ENCODE measurements at regions not wholly inside any gene's neighbourhood (a gene's known extent, or its start where the extent isn't known, plus 50 kb on each side); places are given as distances from the start of the nearest gene placed in this dataset.
"Not testable (repeated sequence)": the region's sequence is repeated elsewhere in the genome, so short reads cannot be mapped to it uniquely, and the experiment has no call there.

- no peak for FAIRE-seq
Measured at GRCh38 chr4:169934794-169935429, 91.3 kb downstream of the MFAP3L start.

- no peak for FAIRE-seq
Measured at GRCh38 chr4:169933531-169933930, 92.7 kb downstream of the MFAP3L start.

GRCh38 chr4:169931964-169932363, 94.2 kb downstream of the MFAP3L start:
- no peak for FAIRE-seq

GRCh38 chr4:169930755-169931154, 95.4 kb downstream of the MFAP3L start:
- FAIRE-seq = not testable (repeated sequence)

- FAIRE-seq = no peak
Measured at GRCh38 chr4:169927280-169927679, 98.9 kb downstream of the MFAP3L start.

- no peak for FAIRE-seq
Measured at GRCh38 chr4:169925678-169926077, 100.5 kb downstream of the MFAP3L start.

- FAIRE-seq = no peak
Measured at GRCh38 chr4:169922632-169923276, 103.4 kb downstream of the MFAP3L start.

GRCh38 chr4:169921732-169922131, 104.5 kb downstream of the MFAP3L start:
- no peak for FAIRE-seq

GRCh38 chr4:169921237-169921636, 105.0 kb downstream of the MFAP3L start:
- FAIRE-seq = no peak

GRCh38 chr4:169919194-169920124, 106.7 kb downstream of the MFAP3L start:
- not testable (repeated sequence) for FAIRE-seq

GRCh38 chr4:169915545-169915944, 110.7 kb downstream of the MFAP3L start:
- FAIRE-seq = no peak

GRCh38 chr4:169914866-169915265, 111.3 kb downstream of the MFAP3L start:
- no peak for FAIRE-seq

GRCh38 chr4:169912996-169913395, 113.2 kb downstream of the MFAP3L start:
- no peak for FAIRE-seq

GRCh38 chr4:169909897-169910296, 116.3 kb downstream of the MFAP3L start:
- FAIRE-seq = no peak

GRCh38 chr4:169909479-169909878, 116.7 kb downstream of the MFAP3L start:
- FAIRE-seq = no peak

GRCh38 chr4:169907705-169908104, 118.5 kb downstream of the MFAP3L start:
- FAIRE-seq = no peak

GRCh38 chr4:169906821-169907220, 119.4 kb downstream of the MFAP3L start:
- FAIRE-seq = no peak

- FAIRE-seq = no peak
Measured at GRCh38 chr4:169906104-169906503, 120.1 kb downstream of the MFAP3L start.

GRCh38 chr4:169902658-169903345, 123.4 kb downstream of the MFAP3L start:
- FAIRE-seq = no peak

GRCh38 chr4:169900241-169900845, 125.9 kb downstream of the MFAP3L start:
- FAIRE-seq = no peak

- FAIRE-seq = no peak
Measured at GRCh38 chr4:169899295-169899694, 126.9 kb downstream of the MFAP3L start.

- no peak for FAIRE-seq
Measured at GRCh38 chr4:169898095-169898494, 128.1 kb downstream of the MFAP3L start.

- FAIRE-seq = not testable (repeated sequence)
Measured at GRCh38 chr4:169894767-169895166, 131.4 kb downstream of the MFAP3L start.
